Ascending aorta (tissue), 2 donors: ENCODE measurements at regions not wholly inside any gene's neighbourhood (a gene's known extent, or its start where the extent isn't known, plus 50 kb on each side); places are given as distances from the start of the nearest gene placed in this dataset.

Experiments
- DNase-seq, 2 donors: peaks; one replicate each; pipeline ENCODE4 v3.0.0-alpha.2; 2019; ENCODE audit warnings: low spot score in 2 of 2
- H3K27ac ChIP-seq, 2 donors: fragments of 200-600 bp; sonication (generic); one replicate each; pipeline ENCODE4 v1.5.1; 2016 to 2017; ENCODE audit warnings: mild to moderate bottlenecking in 1 of 2
- H3K27me3 ChIP-seq: fragments of 200-600 bp; sonication (generic); one replicate; pipeline ENCODE4 v1.5.1; 2017
- H3K36me3 ChIP-seq, 2 donors: fragments of 200-600 bp; sonication (generic); one replicate each; pipeline ENCODE4 v1.5.1; 2016
- H3K4me1 ChIP-seq, 2 donors: fragments of 200-600 bp; sonication (generic); one replicate each; pipeline ENCODE4 v1.5.1; 2016 to 2017; ENCODE audit warnings: mild to moderate bottlenecking in 1 of 2
- H3K4me3 ChIP-seq, 2 donors: fragments of 200-600 bp; sonication (generic); one replicate each; pipeline ENCODE4 v1.5.1; 2016 to 2017; ENCODE audit warnings: mild to moderate bottlenecking in 1 of 2
- H3K9me3 ChIP-seq, 2 donors: fragments of 200-600 bp; sonication (generic); one replicate each; pipeline ENCODE4 v1.5.1; 2016
- intact Hi-C: fragments of 100-400 bp; cut with DNase I; formaldehyde crosslinking; loops from one replicate; pipeline ENCODE4 v1.15.1; 2023
- TF ChIP-seq, protein P1 (sequence below), 3 experiments: fragments of 200-600 bp in 2 of 3; fragments of 450-650 bp in 1 of 3; sonication (generic) in 2 of 3; IDR thresholded peaks; one replicate each; pipeline ENCODE4 v1.5.1; 2016 to 2019; ENCODE audit warnings: antibody characterized with exemption in 3 of 3, mild to moderate bottlenecking in 1 of 3, moderate library complexity in 1 of 3

DNA sequence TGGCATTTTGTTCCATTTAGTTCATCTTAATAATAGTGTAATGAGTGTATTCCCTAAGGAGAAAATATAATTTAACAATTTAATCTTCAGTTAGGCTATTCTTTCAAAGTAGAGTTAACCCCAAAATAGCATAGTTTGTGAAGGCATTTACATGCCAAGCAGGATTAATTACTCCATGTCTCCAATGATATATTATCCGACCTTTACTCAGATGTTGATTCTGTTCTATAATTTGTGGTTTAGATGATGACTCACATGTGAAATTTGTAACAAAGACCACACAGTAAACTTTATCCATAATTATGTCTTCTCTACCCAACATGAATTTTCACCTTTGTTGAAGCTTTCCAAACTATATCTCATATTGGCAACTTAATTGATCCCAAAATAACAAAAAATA is 2065.2 kb downstream of the MRPL39 start:
- DNase-seq, result no peak
- no peaks in the 10 kb centered on the region for H3K36me3 ChIP-seq
- H3K9me3 ChIP-seq, result no peaks in the 10 kb centered on the region
- H3K27ac ChIP-seq, result no peak overlapping the region
- TF ChIP-seq, protein P1, sequence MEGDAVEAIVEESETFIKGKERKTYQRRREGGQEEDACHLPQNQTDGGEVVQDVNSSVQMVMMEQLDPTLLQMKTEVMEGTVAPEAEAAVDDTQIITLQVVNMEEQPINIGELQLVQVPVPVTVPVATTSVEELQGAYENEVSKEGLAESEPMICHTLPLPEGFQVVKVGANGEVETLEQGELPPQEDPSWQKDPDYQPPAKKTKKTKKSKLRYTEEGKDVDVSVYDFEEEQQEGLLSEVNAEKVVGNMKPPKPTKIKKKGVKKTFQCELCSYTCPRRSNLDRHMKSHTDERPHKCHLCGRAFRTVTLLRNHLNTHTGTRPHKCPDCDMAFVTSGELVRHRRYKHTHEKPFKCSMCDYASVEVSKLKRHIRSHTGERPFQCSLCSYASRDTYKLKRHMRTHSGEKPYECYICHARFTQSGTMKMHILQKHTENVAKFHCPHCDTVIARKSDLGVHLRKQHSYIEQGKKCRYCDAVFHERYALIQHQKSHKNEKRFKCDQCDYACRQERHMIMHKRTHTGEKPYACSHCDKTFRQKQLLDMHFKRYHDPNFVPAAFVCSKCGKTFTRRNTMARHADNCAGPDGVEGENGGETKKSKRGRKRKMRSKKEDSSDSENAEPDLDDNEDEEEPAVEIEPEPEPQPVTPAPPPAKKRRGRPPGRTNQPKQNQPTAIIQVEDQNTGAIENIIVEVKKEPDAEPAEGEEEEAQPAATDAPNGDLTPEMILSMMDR (IDR thresholded peaks at IDR 0.05), result no peak
- H3K4me3 ChIP-seq, result no peak overlapping the region
- intact Hi-C loops, result no loop called here
- H3K27me3 ChIP-seq, result no peaks in the 10 kb centered on the region
- H3K4me1 ChIP-seq, result no peaks in the 10 kb centered on the region

DNA sequence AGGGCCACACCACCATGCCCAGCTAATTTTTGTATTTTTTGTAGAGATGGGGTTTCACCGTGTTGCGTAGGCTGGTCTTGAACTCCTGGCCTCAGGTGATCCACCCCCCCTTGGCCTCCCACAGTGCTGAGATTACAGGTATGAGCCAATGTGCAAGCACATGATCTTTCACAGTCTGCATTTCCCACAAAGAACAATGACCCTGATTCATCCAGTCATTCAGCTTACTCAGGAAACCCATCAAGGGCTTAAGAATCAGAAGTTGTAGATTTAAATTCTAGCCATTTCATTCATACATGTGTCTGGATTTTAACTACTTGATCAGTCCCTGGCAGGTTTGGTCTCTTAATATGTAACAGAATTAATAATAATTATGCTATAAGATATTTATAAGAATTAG is 2065.7 kb downstream of the MRPL39 start:
- TF ChIP-seq, protein P1 (IDR thresholded peaks at IDR 0.05), result no peak
- Histone ChIP-seq H3K4me3 (no peak overlapping the region), H3K27me3 (no peaks in the 10 kb centered on the region), H3K4me1 (no peaks in the 10 kb centered on the region), H3K9me3 (no peaks in the 10 kb centered on the region), H3K27ac (no peak overlapping the region), H3K36me3 (no peaks in the 10 kb centered on the region)
- DNase-seq, result no peak
- intact Hi-C loops, result no loop called here

DNA sequence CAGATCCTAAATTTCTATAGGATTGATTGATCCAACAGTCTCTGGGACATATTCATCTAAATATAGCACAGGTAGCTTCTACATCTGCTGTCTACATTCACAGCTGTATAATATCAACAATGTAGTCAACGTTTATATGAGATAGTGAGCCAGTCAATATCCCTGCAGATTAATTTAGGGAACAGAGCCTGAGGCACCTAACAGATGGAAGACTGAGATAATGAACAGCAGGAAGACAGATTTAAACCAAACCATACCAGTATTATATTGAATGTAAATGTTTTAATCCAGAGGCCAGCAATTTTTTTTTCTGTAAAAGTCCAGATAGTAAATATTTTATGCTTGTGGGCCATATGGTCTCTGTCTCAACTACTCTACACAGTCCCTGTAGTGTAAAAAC is 2072.4 kb downstream of the MRPL39 start:
- H3K4me3 ChIP-seq, result no peak overlapping the region
- no peaks in the 10 kb centered on the region for H3K27me3 ChIP-seq
- no peaks in the 10 kb centered on the region for H3K9me3 ChIP-seq
- no peaks in the 10 kb centered on the region for H3K36me3 ChIP-seq
- H3K4me1 ChIP-seq, result no peaks in the 10 kb centered on the region
- no peak overlapping the region for H3K27ac ChIP-seq
- TF ChIP-seq, protein P1 (IDR thresholded peaks at IDR 0.05), result no peak
- no peak for DNase-seq
- intact Hi-C loops, result no loop called here

- H3K36me3 ChIP-seq, result no peaks in the 10 kb centered on the region
- no peak overlapping the region for H3K4me3 ChIP-seq
- no peak for DNase-seq
- no peaks in the 10 kb centered on the region for H3K27me3 ChIP-seq
- H3K9me3 ChIP-seq, result no peaks in the 10 kb centered on the region
- TF ChIP-seq, protein P1 (IDR thresholded peaks at IDR 0.05), result no peak
- no peaks in the 10 kb centered on the region for H3K4me1 ChIP-seq
- no peak overlapping the region for H3K27ac ChIP-seq
- intact Hi-C loops, result no loop called here
These were observed 2075.8 kb downstream of the MRPL39 start for GRCh38 chr21:23531444-23531843.

DNA sequence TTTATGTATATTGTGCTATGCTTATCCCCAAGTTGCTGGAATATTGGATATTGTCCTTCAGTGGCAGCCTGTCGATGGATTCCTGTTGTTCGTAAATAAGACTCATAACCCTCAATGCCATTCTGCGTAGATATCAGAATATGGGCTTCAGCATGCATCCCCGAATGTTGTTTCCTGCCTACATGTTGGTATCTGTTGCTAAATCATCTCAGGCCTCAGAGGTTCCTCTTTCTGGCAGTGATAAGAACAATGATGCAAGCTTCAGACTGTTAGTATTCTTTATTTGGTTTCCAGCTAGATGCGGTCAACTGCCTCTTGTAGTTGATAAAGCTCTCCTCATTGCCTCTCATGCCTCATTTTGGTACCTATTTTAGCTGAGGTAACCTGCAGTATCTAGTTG is 2082.6 kb downstream of the MRPL39 start:
- Histone ChIP-seq H3K36me3 (no peaks in the 10 kb centered on the region), H3K27me3 (no peaks in the 10 kb centered on the region), H3K27ac (no peak overlapping the region), H3K9me3 (no peaks in the 10 kb centered on the region), H3K4me1 (no peaks in the 10 kb centered on the region), H3K4me3 (no peak overlapping the region)
- TF ChIP-seq, protein P1 (IDR thresholded peaks at IDR 0.05), result no peak
- intact Hi-C loops, result no loop called here
- no peak for DNase-seq

- TF ChIP-seq, protein P1 (IDR thresholded peaks at IDR 0.05), result no peak
- no peak for DNase-seq
- Histone ChIP-seq H3K27ac (no peak overlapping the region), H3K36me3 (no peaks in the 10 kb centered on the region), H3K27me3 (no peaks in the 10 kb centered on the region), H3K9me3 (no peaks in the 10 kb centered on the region), H3K4me1 (no peaks in the 10 kb centered on the region), H3K4me3 (no peak overlapping the region)
- intact Hi-C loops, result no loop called here
These were observed 2084.5 kb downstream of the MRPL39 start for GRCh38 chr21:23522751-23523150.
